HG02678 (cell line): ENCODE measurements at regions not wholly inside any gene's neighbourhood (a gene's known extent, or its start where the extent isn't known, plus 50 kb on each side); places are given as distances from the start of the nearest gene placed in this dataset.

Experiments used
- ATAC-seq: cut with Tn5 transposase; IDR thresholded peaks from one replicate; pipeline ENCODE4 v1.9.1; 2021; ENCODE audit warnings: mild to moderate bottlenecking, moderate library complexity; ENCODE audit not compliant: unreplicated experiment

GRCh38 chr6:106035655-106036054 lies 50.5 kb upstream of the PRDM1 start:
- no peak for ATAC-seq

GRCh38 chr6:106033806-106034205 lies 52.3 kb upstream of the PRDM1 start:
- no peak for ATAC-seq

GRCh38 chr6:106027758-106028157 lies 58.4 kb upstream of the PRDM1 start:
- ATAC-seq = no peak

- no peak for ATAC-seq
Observed at GRCh38 chr6:106026748-106027715, 59.1 kb upstream of the PRDM1 start.

GRCh38 chr6:106025655-106026054 lies 60.5 kb upstream of the PRDM1 start:
- ATAC-seq = no peak

- no peak for ATAC-seq
Observed at GRCh38 chr6:106022801-106023200, 63.3 kb upstream of the PRDM1 start.

GRCh38 chr6:106017454-106017853 lies 68.7 kb upstream of the PRDM1 start:
- no peak for ATAC-seq

GRCh38 chr6:106014955-106015354 lies 71.2 kb upstream of the PRDM1 start:
- no peak for ATAC-seq

- no peak for ATAC-seq
Observed at GRCh38 chr6:106011476-106011875, 74.7 kb upstream of the PRDM1 start.

- ATAC-seq = no peak
Observed at GRCh38 chr6:106005954-106006353, 80.2 kb upstream of the PRDM1 start.

GRCh38 chr6:106005013-106005412 lies 81.1 kb upstream of the PRDM1 start:
- no peak for ATAC-seq

- ATAC-seq = no peak
Observed at GRCh38 chr6:106003268-106003987, 82.7 kb upstream of the PRDM1 start.

GRCh38 chr6:106002005-106002404 lies 84.1 kb upstream of the PRDM1 start:
- no peak for ATAC-seq

GRCh38 chr6:106000935-106001334 lies 85.2 kb upstream of the PRDM1 start:
- ATAC-seq = no peak

GRCh38 chr6:105997482-105997881 lies 88.7 kb upstream of the PRDM1 start:
- no peak for ATAC-seq

- ATAC-seq = no peak
Observed at GRCh38 chr6:105995391-105995865, 90.7 kb upstream of the PRDM1 start.

GRCh38 chr6:105994591-105995390 lies 91.3 kb upstream of the PRDM1 start:
- no peak for ATAC-seq

- no peak for ATAC-seq
Observed at GRCh38 chr6:105994118-105994590, 92.0 kb upstream of the PRDM1 start.

GRCh38 chr6:105993341-105994117 lies 92.6 kb upstream of the PRDM1 start:
- ATAC-seq = no peak

GRCh38 chr6:105992315-105992961 lies 93.7 kb upstream of the PRDM1 start:
- peak; percentile 89 for ATAC-seq
